ENCODE measurements at regions not wholly inside any gene's neighbourhood (a gene's known extent, or its start where the extent isn't known, plus 50 kb on each side); places are given as distances from the start of the nearest gene placed in this dataset.

- WGBS (ENCODE audit: missing lambda C conversion rate) = 0% methylated on average over 1 of the region's 1 CpG
- CTCF ChIA-PET = no interaction called here
- no peak for DNase-seq (ENCODE audit: low read depth in 1 of 2, low spot score in 1 of 2)
- POLR2A ChIA-PET = no interaction called here
- Histone ChIP-seq H3K27ac (no peak overlapping the region), H3K4me2 (no peak overlapping the region), H3K4me3 (no peak overlapping the region), H3K9me3 (no peaks in the 10 kb centered on the region), H3K4me1 (no peaks in the 10 kb centered on the region)
- no peak for TF ChIP-seq EHF (CRISPR knock-in tag; IDR thresholded peaks at IDR 0.05)
- TF ChIP-seq PHF8 (IDR thresholded peaks at IDR 0.05; ENCODE audit: borderline replicate concordance, low read depth) = no peak
- no peak for TF ChIP-seq REST (IDR thresholded peaks at IDR 0.05)
- no peak for TF ChIP-seq USF2 (IDR thresholded peaks at IDR 0.05)
- no peak for TF ChIP-seq ESRRA (IDR thresholded peaks at IDR 0.05; ENCODE audit: borderline replicate concordance, low read length)
- TF ChIP-seq POLR2A (IDR thresholded peaks at IDR 0.05; ENCODE audit: low read length) = no peak
- TF ChIP-seq FOXS1 (CRISPR knock-in tag; IDR thresholded peaks at IDR 0.05) = no peak
- no peak for TF ChIP-seq HMGXB4 (CRISPR knock-in tag; IDR thresholded peaks at IDR 0.05; ENCODE audit: borderline replicate concordance)
- no peak for FAIRE-seq
- no peak for ATAC-seq
Observed at GRCh38 chr1:14083706-14084105, 383.7 kb downstream of the PRDM2 start.

GRCh38 chr1:14090062-14090461 lies 390.1 kb downstream of the PRDM2 start:
- TF ChIP-seq HOXB13 (CRISPR knock-in tag; IDR thresholded peaks at IDR 0.05; ENCODE audit: low read depth) (no peak), NR3C1 (IDR thresholded peaks at IDR 0.05) (no peak), FOXS1 (CRISPR knock-in tag; IDR thresholded peaks at IDR 0.05) (no peak), EHMT2 (IDR thresholded peaks at IDR 0.05; ENCODE audit: low read depth) (no peak), RFX5 (IDR thresholded peaks at IDR 0.05) (no peak)
- no peak for ATAC-seq
- Histone ChIP-seq H3K4me3 (no peak overlapping the region), H3K9me3 (no peaks in the 10 kb centered on the region), H3K4me2 (no peak overlapping the region), H3K4me1 (no peaks in the 10 kb centered on the region), H3K27ac (no peak overlapping the region)
- ChIA-PET POLR2A (no interaction called here), CTCF (interaction anchor here (0.7 kb wide), 1 partner anchor 10 kb away, joined by 4 read pairs; no protein-coding TSS in a partner anchor)
- FAIRE-seq = no peak
- DNase-seq (ENCODE audit: low read depth in 1 of 2, low spot score in 1 of 2) = no peak
- WGBS (ENCODE audit: missing lambda C conversion rate) = 13% methylated on average over 1 of the region's 1 CpG

GRCh38 chr1:14090531-14090930 lies 390.5 kb downstream of the PRDM2 start:
- ChIA-PET CTCF (no interaction called here), POLR2A (no interaction called here)
- DNase-seq (ENCODE audit: low read depth in 1 of 2, low spot score in 1 of 2) = no peak
- no peak for FAIRE-seq
- Histone ChIP-seq H3K4me2 (no peak overlapping the region), H3K9me3 (no peaks in the 10 kb centered on the region), H3K27ac (no peak overlapping the region), H3K4me3 (no peak overlapping the region), H3K4me1 (no peaks in the 10 kb centered on the region)
- no peak for ATAC-seq
- 45% methylated on average over 6 of the region's 6 CpGs for WGBS (ENCODE audit: missing lambda C conversion rate)
- TF ChIP-seq TFCP2L1 (CRISPR knock-in tag; IDR thresholded peaks at IDR 0.05) (no peak), HOXB13 (CRISPR knock-in tag; IDR thresholded peaks at IDR 0.05; ENCODE audit: low read depth) (no peak), HDAC2 (IDR thresholded peaks at IDR 0.05) (no peak), ATOH8 (CRISPR knock-in tag; IDR thresholded peaks at IDR 0.05; ENCODE audit: low read depth) (no peak), REST (IDR thresholded peaks at IDR 0.05) (no peak), ELK1 (IDR thresholded peaks at IDR 0.05; ENCODE audit: low read depth, low read length) (no peak), HOXB5 (CRISPR knock-in tag; IDR thresholded peaks at IDR 0.05) (no peak), SMC3 (IDR thresholded peaks at IDR 0.05) (no peak), FOSB (CRISPR knock-in tag; IDR thresholded peaks at IDR 0.05) (no peak), POLR2AphosphoS2 (conservative IDR thresholded peaks at IDR 0.05; ENCODE audit: low read length) (no peak), USF2 (IDR thresholded peaks at IDR 0.05) (no peak)
